BLaER1 (cell line): ENCODE measurements at regions not wholly inside any gene's neighbourhood (a gene's known extent, or its start where the extent isn't known, plus 50 kb on each side); places are given as distances from the start of the nearest gene placed in this dataset.
A peak's percentile ranks its signal among the peaks of the same experiment; 100 is the strongest.
"Not testable (repeated sequence)": the region's sequence is repeated elsewhere in the genome, so short reads cannot be mapped to it uniquely, and the experiment has no call there.

Source experiments
- H3K27ac ChIP-seq: shearing (Covaris generic); formaldehyde crosslinking; 2 replicates; pipeline ENCODE4 v1.8.1; 2022
- H3K27me3 ChIP-seq: shearing (Covaris generic); formaldehyde crosslinking; 2 replicates; pipeline ENCODE4 v1.8.1; 2022
- H3K36me3 ChIP-seq: shearing (Covaris generic); formaldehyde crosslinking; 2 replicates; pipeline ENCODE4 v1.8.1; 2022
- H3K4me1 ChIP-seq: shearing (Covaris generic); formaldehyde crosslinking; 2 replicates; pipeline ENCODE4 v1.8.1; 2022
- H3K4me2 ChIP-seq: shearing (Covaris generic); formaldehyde crosslinking; 2 replicates; pipeline ENCODE4 v1.8.1; 2022
- H3K4me3 ChIP-seq: shearing (Covaris generic); formaldehyde crosslinking; 2 replicates; pipeline ENCODE4 v1.8.1; 2022
- H3K9ac ChIP-seq: shearing (Covaris generic); formaldehyde crosslinking; 2 replicates; pipeline ENCODE4 v1.8.1; 2022
- H3K9me3 ChIP-seq: shearing (Covaris generic); formaldehyde crosslinking; 2 replicates; pipeline ENCODE4 v1.8.1; 2022
- H4K20me1 ChIP-seq: shearing (Covaris generic); formaldehyde crosslinking; 2 replicates; pipeline ENCODE4 v1.8.1; 2022
- Cebpa-rat ChIP-seq: shearing (Covaris generic); IDR thresholded peaks from 2 replicates; pipeline ENCODE4 v1.8.1; 2022

GRCh38 chr11:42974510-42975179 lies 337.2 kb upstream of the API5 start:
- H3K27ac ChIP-seq, result no peak overlapping the region
- no peaks in the 10 kb centered on the region for H4K20me1 ChIP-seq
- H3K27me3 ChIP-seq, result no peaks in the 10 kb centered on the region
- H3K4me1 ChIP-seq, result no peaks in the 10 kb centered on the region
- H3K9ac ChIP-seq, result no peak overlapping the region
- no peaks in the 10 kb centered on the region for H3K9me3 ChIP-seq
- H3K4me2 ChIP-seq, result no peak overlapping the region
- no peaks in the 10 kb centered on the region for H3K36me3 ChIP-seq
- no peak for TF ChIP-seq Cebpa-rat
- no peak overlapping the region for H3K4me3 ChIP-seq

GRCh38 chr11:42975180-42975529 lies 336.6 kb upstream of the API5 start:
- Histone ChIP-seq H4K20me1 (no peaks in the 10 kb centered on the region), H3K27me3 (no peaks in the 10 kb centered on the region), H3K36me3 (no peaks in the 10 kb centered on the region), H3K9me3 (no peaks in the 10 kb centered on the region), H3K4me3 (no peak overlapping the region), H3K4me2 (no peak overlapping the region), H3K4me1 (no peaks in the 10 kb centered on the region), H3K27ac (no peak overlapping the region), H3K9ac (no peak overlapping the region)
- TF ChIP-seq Cebpa-rat, result no peak

- no peaks in the 10 kb centered on the region for H3K9me3 ChIP-seq
- no peaks in the 10 kb centered on the region for H3K4me1 ChIP-seq
- no peaks in the 10 kb centered on the region for H3K27me3 ChIP-seq
- no peak overlapping the region for H3K27ac ChIP-seq
- no peak overlapping the region for H3K4me2 ChIP-seq
- no peak overlapping the region for H3K9ac ChIP-seq
- no peaks in the 10 kb centered on the region for H4K20me1 ChIP-seq
- TF ChIP-seq Cebpa-rat, result no peak
- no peaks in the 10 kb centered on the region for H3K36me3 ChIP-seq
- no peak overlapping the region for H3K4me3 ChIP-seq
Measured at GRCh38 chr11:42976636-42977217, 335.1 kb upstream of the API5 start.

- Histone ChIP-seq H3K4me1 (no peaks in the 10 kb centered on the region), H3K9ac (no peak overlapping the region), H3K36me3 (no peaks in the 10 kb centered on the region), H3K4me3 (no peak overlapping the region), H3K27ac (no peak overlapping the region), H3K9me3 (no peaks in the 10 kb centered on the region), H4K20me1 (no peaks in the 10 kb centered on the region), H3K27me3 (no peaks in the 10 kb centered on the region), H3K4me2 (no peak overlapping the region)
- TF ChIP-seq Cebpa-rat, result no peak
Measured at GRCh38 chr11:42992594-42992993, 319.2 kb upstream of the API5 start.

GRCh38 chr11:42996421-42997307 lies 315.1 kb upstream of the API5 start:
- Histone ChIP-seq H3K27ac (no peak overlapping the region), H4K20me1 (no peaks in the 10 kb centered on the region), H3K4me1 (no peaks in the 10 kb centered on the region), H3K27me3 (no peaks in the 10 kb centered on the region), H3K4me2 (no peak overlapping the region), H3K9ac (no peak overlapping the region), H3K4me3 (no peak overlapping the region), H3K9me3 (no peaks in the 10 kb centered on the region), H3K36me3 (no peaks in the 10 kb centered on the region)
- no peak for TF ChIP-seq Cebpa-rat

- not testable (repeated sequence) for H3K9ac ChIP-seq, H3K27ac ChIP-seq, H3K36me3 ChIP-seq, H3K4me3 ChIP-seq, H3K4me1 ChIP-seq, H3K4me2 ChIP-seq, H4K20me1 ChIP-seq, H3K27me3 ChIP-seq
- peaks cover 16% of the 10 kb centered on the region for H3K9me3 ChIP-seq
Measured at GRCh38 chr11:43004879-43005278, 306.9 kb upstream of the API5 start.

GRCh38 chr11:43010042-43010441 lies 301.8 kb upstream of the API5 start:
- no peaks in the 10 kb centered on the region for H3K27me3 ChIP-seq
- peak overlapping the region; percentile 67 for H3K4me2 ChIP-seq
- H3K9me3 ChIP-seq, result peaks cover 12% of the 10 kb centered on the region
- H3K4me1 ChIP-seq, result peaks cover 23% of the 10 kb centered on the region
- H3K9ac ChIP-seq, result no peak overlapping the region
- H3K4me3 ChIP-seq, result peak overlapping the region; percentile 36; the same call in 1 of the 2 replicates
- H3K27ac ChIP-seq, result peak overlapping the region; percentile 79
- H3K36me3 ChIP-seq, result no peaks in the 10 kb centered on the region
- no peaks in the 10 kb centered on the region for H4K20me1 ChIP-seq
- TF ChIP-seq Cebpa-rat, result no peak

- no peak for TF ChIP-seq Cebpa-rat
- Histone ChIP-seq H3K4me3 (no peak overlapping the region), H3K27me3 (no peaks in the 10 kb centered on the region), H3K36me3 (no peaks in the 10 kb centered on the region), H4K20me1 (no peaks in the 10 kb centered on the region), H3K9ac (no peak overlapping the region), H3K27ac (no peak overlapping the region), H3K9me3 (peaks cover 2% of the 10 kb centered on the region; the same call in 1 of the 2 replicates), H3K4me2 (no peak overlapping the region), H3K4me1 (peaks cover 23% of the 10 kb centered on the region)
Measured at GRCh38 chr11:43012606-43013005, 299.2 kb upstream of the API5 start.

- no peaks in the 10 kb centered on the region for H3K4me1 ChIP-seq
- no peaks in the 10 kb centered on the region for H3K9me3 ChIP-seq
- no peaks in the 10 kb centered on the region for H4K20me1 ChIP-seq
- H3K27ac ChIP-seq, result no peak overlapping the region
- H3K36me3 ChIP-seq, result no peaks in the 10 kb centered on the region
- no peak for TF ChIP-seq Cebpa-rat
- H3K4me2 ChIP-seq, result no peak overlapping the region
- no peaks in the 10 kb centered on the region for H3K27me3 ChIP-seq
- no peak overlapping the region for H3K9ac ChIP-seq
- H3K4me3 ChIP-seq, result no peak overlapping the region
Measured at GRCh38 chr11:43021466-43021865, 290.3 kb upstream of the API5 start.

GRCh38 chr11:43034341-43034740 lies 277.5 kb upstream of the API5 start:
- H3K9ac ChIP-seq, result no peak overlapping the region
- no peaks in the 10 kb centered on the region for H3K4me1 ChIP-seq
- no peak overlapping the region for H3K4me2 ChIP-seq
- TF ChIP-seq Cebpa-rat, result no peak
- no peaks in the 10 kb centered on the region for H3K27me3 ChIP-seq
- H3K27ac ChIP-seq, result no peak overlapping the region
- no peaks in the 10 kb centered on the region for H3K9me3 ChIP-seq
- no peak overlapping the region for H3K4me3 ChIP-seq
- H4K20me1 ChIP-seq, result no peaks in the 10 kb centered on the region
- no peaks in the 10 kb centered on the region for H3K36me3 ChIP-seq
